CD14-positive monocyte (primary cell): ENCODE measurements at regions not wholly inside any gene's neighbourhood (a gene's known extent, or its start where the extent isn't known, plus 50 kb on each side); places are given as distances from the start of the nearest gene placed in this dataset.

Experiments used
- DNase-seq, 3 donors: peaks; one replicate each; pipeline ENCODE4 v3.0.0-alpha.2; 2011 to 2022
- H2AFZ ChIP-seq: 2 replicates; pipeline ENCODE4 v1.6.0; 2012; ENCODE audit warnings: mild to moderate bottlenecking, low read depth, low read length, inconsistent platforms; ENCODE audit not compliant: insufficient read depth, poor library complexity, severe bottlenecking
- H3K27ac ChIP-seq, 2 donors: 1 replicate in 1 of 2; 2 replicates in 1 of 2; pipeline ENCODE4 v1.5.1; 2012 to 2013; ENCODE audit warnings: low read length in 2 of 2, control low read depth in 1 of 2, inconsistent platforms in 1 of 2, low read depth in 1 of 2, mild to moderate bottlenecking in 1 of 2
- H3K27me3 ChIP-seq, 2 donors: one replicate each; pipeline versions ENCODE4 v1.6.0 to v1.6.1; 2011 to 2013; ENCODE audit warnings: low read length in 2 of 2; ENCODE audit not compliant: control insufficient read depth in 2 of 2, insufficient read depth in 2 of 2
- H3K36me3 ChIP-seq, 2 donors: replicated peaks in 1 of 2; 1 replicate in 1 of 2; 2 replicates in 1 of 2; pipeline versions ENCODE4 v1.5.1 to v1.6.1; 2012 to 2013; ENCODE audit warnings: low read length in 2 of 2, control low read depth in 1 of 2, inconsistent platforms in 1 of 2, mild to moderate bottlenecking in 1 of 2; ENCODE audit not compliant: insufficient read depth in 2 of 2, control insufficient read depth in 1 of 2
- H3K4me1 ChIP-seq, 2 donors: 1 replicate in 1 of 2; 2 replicates in 1 of 2; pipeline versions ENCODE4 v1.5.1 to v1.6.1; 2012 to 2013; ENCODE audit warnings: low read length in 2 of 2, control low read depth in 1 of 2, inconsistent platforms in 1 of 2, mild to moderate bottlenecking in 1 of 2, moderate library complexity in 1 of 2; ENCODE audit not compliant: insufficient read depth in 2 of 2, control insufficient read depth in 1 of 2
- H3K4me2 ChIP-seq: replicated peaks from 2 replicates; pipeline ENCODE3; 2012; ENCODE audit warnings: low read length, moderate library complexity, mild to moderate bottlenecking; ENCODE audit not compliant: poor library complexity, severe bottlenecking; ENCODE audit errors: extremely low read depth
- H3K4me3 ChIP-seq, 3 experiments: fragments of 200-600 bp in 1 of 3; sonication (generic) in 1 of 3; replicated peaks in 1 of 3; 1 replicate in 2 of 3; 2 replicates in 1 of 3; pipeline ENCODE4 v1.5.1; 2011 to 2013; ENCODE audit warnings: low read length in 3 of 3, mild to moderate bottlenecking in 3 of 3, control low read depth in 2 of 3, low read depth in 2 of 3, inconsistent platforms in 1 of 3, moderate library complexity in 1 of 3
- H3K79me2 ChIP-seq: 2 replicates; pipeline ENCODE4 v1.6.0; 2012; ENCODE audit warnings: mild to moderate bottlenecking, control low read depth, inconsistent platforms, low read length, moderate library complexity; ENCODE audit not compliant: insufficient read depth
- H3K9ac ChIP-seq: 2 replicates; pipeline ENCODE4 v1.6.0; 2017; ENCODE audit warnings: low read length, mild to moderate bottlenecking; ENCODE audit not compliant: insufficient read depth, poor library complexity, severe bottlenecking
- H3K9me3 ChIP-seq, 2 donors: replicated peaks in 1 of 2; 1 replicate in 1 of 2; 2 replicates in 1 of 2; pipeline versions ENCODE4 v1.5.1 to v1.6.1; 2012 to 2013; ENCODE audit warnings: low read length in 2 of 2, control low read depth in 1 of 2; ENCODE audit not compliant: control insufficient read depth in 1 of 2, insufficient read depth in 1 of 2
- H4K20me1 ChIP-seq: 2 replicates; pipeline ENCODE4 v1.6.0; 2012; ENCODE audit warnings: mild to moderate bottlenecking, low read length, control low read depth, moderate library complexity; ENCODE audit not compliant: insufficient read depth
- H3K27ac Mint-ChIP-seq, 7 donors: one replicate each; pipeline ENCODE4 v1.8.0; 2020; ENCODE audit warnings: mild to moderate bottlenecking in 7 of 7, mixed read lengths in 7 of 7, moderate library complexity in 6 of 7, inconsistent platforms in 2 of 7
- H3K27me3 Mint-ChIP-seq, 3 donors: one replicate each; pipeline ENCODE4 v1.8.0; 2021 to 2022; ENCODE audit warnings: low read depth in 3 of 3, mild to moderate bottlenecking in 3 of 3, mixed read lengths in 3 of 3, moderate library complexity in 3 of 3, inconsistent platforms in 1 of 3
- H3K36me3 Mint-ChIP-seq, 2 donors: one replicate each; pipeline ENCODE4 v1.8.0; 2020; ENCODE audit warnings: mixed read lengths in 2 of 2, inconsistent platforms in 1 of 2, mild to moderate bottlenecking in 1 of 2
- H3K4me1 Mint-ChIP-seq: one replicate; pipeline ENCODE4 v1.8.0; 2020; ENCODE audit warnings: mild to moderate bottlenecking, mixed read lengths
- H3K4me3 Mint-ChIP-seq, 2 donors: one replicate each; pipeline ENCODE4 v1.8.0; 2020; ENCODE audit warnings: mild to moderate bottlenecking in 2 of 2, mixed read lengths in 2 of 2, moderate library complexity in 1 of 2
- H3K9me3 Mint-ChIP-seq, 7 donors: one replicate each; pipeline ENCODE4 v1.8.0; 2020 to 2022; ENCODE audit warnings: mixed read lengths in 7 of 7, mild to moderate bottlenecking in 6 of 7, moderate library complexity in 6 of 7, inconsistent platforms in 2 of 7
- CTCF ChIP-seq: fragments of 200-600 bp; IDR thresholded peaks from one replicate; pipeline ENCODE4 v1.8.0; 2022; ENCODE audit warnings: antibody characterized with exemption, mild to moderate bottlenecking
- WGBS: methylation state at CpG from one replicate; pipeline ENCODE4 v1.1.5; 2013; ENCODE audit warnings: missing lambda C conversion rate; ENCODE audit not compliant: insufficient coverage; 5-methylcytosine and 5-hydroxymethylcytosine counted together
- intact Hi-C, 2 donors: fragments of 100-400 bp; cut with micrococcal nuclease; formaldehyde crosslinking; loops; one replicate each; pipeline versions ENCODE4 v1.15.0 to v1.15.1; 2023

DNA sequence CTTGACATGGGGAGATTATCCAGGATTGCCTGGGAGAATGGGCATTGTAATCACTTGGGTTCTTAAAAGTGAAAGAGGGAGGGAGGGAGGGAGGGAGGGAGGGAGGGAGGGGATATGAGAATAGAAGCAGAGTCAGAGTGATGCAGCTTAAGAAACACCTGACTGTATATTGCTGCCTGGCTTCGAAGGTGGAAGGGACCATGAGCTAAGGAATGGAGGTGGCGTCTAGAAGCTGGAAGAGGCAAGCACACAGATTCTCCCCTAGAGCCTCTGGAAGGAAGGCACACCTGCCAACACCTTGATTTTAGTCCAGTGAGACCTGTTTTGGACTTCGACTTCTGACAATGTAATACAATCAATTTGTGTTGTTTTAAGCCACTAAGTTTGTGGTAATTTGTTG is 78.4 kb downstream of the PRL start:
- Histone ChIP-seq H3K9me3 (no peaks in the 10 kb centered on the region), H3K4me1 (no peaks in the 10 kb centered on the region), H3K79me2 (no peaks in the 10 kb centered on the region), H3K4me3 (no peak overlapping the region), H4K20me1 (no peaks in the 10 kb centered on the region), H3K4me2 (no peak overlapping the region), H3K27ac (no peak overlapping the region), H3K27me3 (no peaks in the 10 kb centered on the region), H3K36me3 (no peaks in the 10 kb centered on the region), H3K9ac (no peak overlapping the region), H2AFZ (no peak overlapping the region)
- Mint-ChIP-seq H3K27ac (no peak overlapping the region), H3K4me1 (no peaks in the 10 kb centered on the region), H3K36me3 (no peaks in the 10 kb centered on the region), H3K9me3 (peaks cover 0 to 4% (median 0%) of the 10 kb centered on the region in 7 donors), H3K27me3 (no peaks in the 10 kb centered on the region), H3K4me3 (no peak overlapping the region)
- DNase-seq: no peak
- TF ChIP-seq CTCF: no peak
- 100% methylated on average over 2 of the region's 3 CpGs for WGBS
- intact Hi-C loops: no loop called here

DNA sequence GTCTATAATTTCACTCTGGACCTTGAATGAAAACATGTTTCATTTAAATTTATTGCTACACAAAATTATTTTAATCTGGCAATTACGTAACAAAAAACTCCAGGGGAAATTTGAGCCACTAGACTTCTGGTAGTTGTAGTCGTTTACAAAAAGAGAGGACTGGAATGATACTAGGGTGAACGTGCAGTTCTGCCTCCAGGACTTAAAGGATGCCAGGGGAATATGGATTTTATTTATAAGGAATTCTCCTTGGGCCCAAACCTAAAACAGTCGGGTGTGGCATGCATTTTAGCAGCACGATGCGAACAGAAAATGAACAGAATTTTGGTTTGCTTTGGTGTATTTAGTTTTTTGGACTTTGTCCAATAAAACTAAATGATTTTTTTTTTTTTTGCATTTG is 76.9 kb downstream of the PRL start:
- Mint-ChIP-seq H3K4me3 (no peak overlapping the region), H3K4me1 (no peaks in the 10 kb centered on the region), H3K27ac (no peak overlapping the region), H3K27me3 (no peaks in the 10 kb centered on the region), H3K9me3 (peaks cover 0 to 4% (median 0%) of the 10 kb centered on the region in 7 donors), H3K36me3 (no peaks in the 10 kb centered on the region)
- Histone ChIP-seq H3K4me2 (no peak overlapping the region), H3K36me3 (no peaks in the 10 kb centered on the region), H3K27me3 (no peaks in the 10 kb centered on the region), H3K9me3 (no peaks in the 10 kb centered on the region), H3K4me3 (no peak overlapping the region), H3K4me1 (no peaks in the 10 kb centered on the region), H3K79me2 (no peaks in the 10 kb centered on the region), H4K20me1 (no peaks in the 10 kb centered on the region), H3K9ac (no peak overlapping the region), H3K27ac (no peak overlapping the region), H2AFZ (no peak overlapping the region)
- intact Hi-C loops: no loop called here
- 94% methylated on average over 2 of the region's 6 CpGs for WGBS
- no peak for DNase-seq
- TF ChIP-seq CTCF: no peak
